Neural cell (in vitro differentiated cells): ENCODE measurements at regions not wholly inside any gene's neighbourhood (a gene's known extent, or its start where the extent isn't known, plus 50 kb on each side); places are given as distances from the start of the nearest gene placed in this dataset.

ENCODE experiments used
- H2AFZ ChIP-seq: fragments of 200-600, 300-800 bp; sonication (generic), shearing (Covaris generic); 2 replicates; pipeline ENCODE4 v1.6.0; 2014; ENCODE audit warnings: low read depth, mild to moderate bottlenecking, antibody characterized with exemption, low read length, moderate library complexity
- H3F3A ChIP-seq: fragments of 200-600 bp; shearing (Covaris generic); 2 replicates; pipeline ENCODE4 v1.6.1; 2016; ENCODE audit warnings: mild to moderate bottlenecking, moderate library complexity, mixed read lengths, antibody characterized with exemption, low read length; ENCODE audit not compliant: insufficient read depth, poor library complexity, severe bottlenecking
- H3K27ac ChIP-seq: fragments of 200-600, 300-800 bp; sonication (generic), shearing (Covaris generic); 2 replicates; pipeline ENCODE4 v1.5.1; 2014; ENCODE audit warnings: mild to moderate bottlenecking, low read length, moderate library complexity
- H3K27me3 ChIP-seq: fragments of 300-800, 200-600 bp; sonication (generic), shearing (Covaris generic); 2 replicates; pipeline ENCODE4 v1.6.0; 2014; ENCODE audit warnings: mild to moderate bottlenecking, low read depth, low read length, moderate library complexity; ENCODE audit not compliant: insufficient read depth
- H3K36me3 ChIP-seq: fragments of 300-800, 200-600 bp; sonication (generic), shearing (Covaris generic); 2 replicates; pipeline ENCODE4 v1.5.1; 2014; ENCODE audit warnings: mild to moderate bottlenecking, antibody characterized with exemption, low read length, moderate library complexity; ENCODE audit not compliant: insufficient read depth
- H3K4me2 ChIP-seq: fragments of 300-800, 200-600 bp; sonication (generic), shearing (Covaris generic); 2 replicates; pipeline ENCODE4 v1.6.0; 2014; ENCODE audit warnings: mild to moderate bottlenecking, low read length
- H3K4me3 ChIP-seq: fragments of 300-800, 200-600 bp; sonication (generic), shearing (Covaris generic); 2 replicates; pipeline ENCODE4 v1.5.1; 2014; ENCODE audit warnings: mild to moderate bottlenecking, low read length, moderate library complexity
- H3K79me2 ChIP-seq: fragments of 200-600 bp; shearing (Covaris generic); replicated peaks from 2 replicates; pipeline ENCODE4 v1.6.0; 2014; ENCODE audit warnings: mild to moderate bottlenecking, low read length, moderate library complexity; ENCODE audit not compliant: insufficient read depth
- H3K9ac ChIP-seq: fragments of 300-800, 200-600 bp; sonication (generic), shearing (Covaris generic); 2 replicates; pipeline ENCODE4 v1.6.1; 2016; ENCODE audit warnings: mild to moderate bottlenecking, low read length, mixed read lengths
- H3K9me2 ChIP-seq: fragments of 200-600 bp; shearing (Covaris generic); 2 replicates; pipeline ENCODE4 v1.6.1; 2016; ENCODE audit warnings: mild to moderate bottlenecking, low read length, mixed read lengths; ENCODE audit not compliant: insufficient read depth
- H3K9me3 ChIP-seq: fragments of 200-600, 300-800 bp; sonication (generic), shearing (Covaris generic); 2 replicates; pipeline ENCODE4 v1.6.1; 2016; ENCODE audit warnings: mild to moderate bottlenecking, mixed run types, low read length, moderate library complexity, mixed read lengths
- H4K20me1 ChIP-seq: fragments of 200-600 bp; shearing (Covaris generic); 2 replicates; pipeline ENCODE4 v1.6.1; 2016; ENCODE audit warnings: mild to moderate bottlenecking, mixed run types; ENCODE audit not compliant: insufficient read depth
- EP300 ChIP-seq: fragments of 450-650 bp; conservative IDR thresholded peaks from 2 replicates; pipeline ENCODE4 v1.6.1; 2014; ENCODE audit warnings: antibody characterized with exemption, mild to moderate bottlenecking, moderate library complexity; ENCODE audit not compliant: poor library complexity, severe bottlenecking
- EZH2 ChIP-seq: fragments of 200-600, 300-800 bp; shearing (Covaris generic), sonication (generic); IDR thresholded peaks from 2 replicates; pipeline ENCODE4 v1.6.1; 2014; ENCODE audit warnings: antibody characterized with exemption, low read length, borderline replicate concordance, mild to moderate bottlenecking; ENCODE audit not compliant: insufficient read depth, poor library complexity, severe bottlenecking
- MXI1 ChIP-seq: fragments of 450-650 bp; conservative IDR thresholded peaks from 2 replicates; pipeline ENCODE4 v1.6.1; 2014; ENCODE audit warnings: antibody characterized with exemption, mild to moderate bottlenecking; ENCODE audit not compliant: poor library complexity, severe bottlenecking
- POLR2AphosphoS5 ChIP-seq: IDR thresholded peaks from 2 replicates; pipeline ENCODE4 v1.6.1; 2012
- RAD21 ChIP-seq: fragments of 450-650 bp; conservative IDR thresholded peaks from 2 replicates; pipeline ENCODE4 v1.6.1; 2014; ENCODE audit warnings: antibody characterized with exemption, mild to moderate bottlenecking, moderate library complexity
- SMC3 ChIP-seq: fragments of 450-650 bp; conservative IDR thresholded peaks from 2 replicates; pipeline ENCODE4 v1.6.1; 2014; ENCODE audit warnings: antibody characterized with exemption, mild to moderate bottlenecking, moderate library complexity; ENCODE audit not compliant: poor library complexity
- TAF1 ChIP-seq: IDR thresholded peaks from 2 replicates; pipeline ENCODE4 v1.6.1; 2012; ENCODE audit warnings: low read depth
- TF ChIP-seq, protein P1 (sequence below): IDR thresholded peaks from 2 replicates; pipeline ENCODE4 v1.6.1; 2012; ENCODE audit warnings: borderline replicate concordance
- TF ChIP-seq, protein P2 (sequence below): fragments of 450-650 bp; IDR thresholded peaks from 2 replicates; pipeline ENCODE4 v1.5.1; 2014; ENCODE audit warnings: antibody characterized with exemption, mild to moderate bottlenecking, moderate library complexity; ENCODE audit not compliant: poor library complexity, severe bottlenecking

DNA sequence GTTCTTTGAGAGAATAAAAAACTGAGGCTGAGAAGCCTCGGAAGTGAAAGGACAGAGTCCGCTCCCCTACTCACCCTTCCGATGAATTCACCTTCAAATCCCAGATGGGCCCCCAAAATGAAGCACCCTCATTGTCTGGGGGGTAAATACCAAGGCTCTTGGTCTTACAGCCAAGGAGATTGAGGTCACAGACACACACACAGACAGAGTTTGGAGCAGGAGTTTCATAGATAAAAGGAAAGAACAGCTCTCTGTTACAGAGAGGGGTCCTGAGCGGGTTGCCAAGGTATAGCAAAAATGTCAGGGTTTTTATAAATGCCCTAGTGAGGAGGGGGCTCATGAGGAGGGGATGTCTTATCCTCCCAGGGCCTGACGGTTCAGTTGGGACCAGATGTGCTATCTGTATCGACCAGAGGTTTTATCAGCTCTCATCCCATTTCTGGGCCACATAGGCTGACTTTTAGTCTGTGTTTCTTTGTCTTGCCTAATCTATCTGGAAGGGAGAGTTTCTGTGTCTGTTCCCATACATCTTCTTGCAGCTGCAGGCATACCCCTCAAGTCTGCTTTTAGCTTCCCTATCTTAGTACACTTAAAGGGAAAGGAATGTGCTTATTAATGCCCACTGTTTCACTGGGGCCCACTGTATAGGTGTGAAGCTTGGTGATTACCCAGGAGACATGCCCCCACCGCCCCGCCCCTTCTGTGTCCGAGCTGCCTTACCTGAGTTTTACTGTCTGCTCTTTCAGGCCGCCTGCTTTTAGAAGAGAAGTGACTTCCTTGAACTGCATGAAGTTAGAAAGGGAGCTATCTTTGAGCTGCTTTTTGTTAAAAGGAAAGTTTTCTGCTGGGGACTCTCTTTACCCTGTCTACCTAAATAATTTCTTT, 66.8 kb upstream of the ATP11B start:
- no peak overlapping the region for H3K4me3 ChIP-seq

DNA sequence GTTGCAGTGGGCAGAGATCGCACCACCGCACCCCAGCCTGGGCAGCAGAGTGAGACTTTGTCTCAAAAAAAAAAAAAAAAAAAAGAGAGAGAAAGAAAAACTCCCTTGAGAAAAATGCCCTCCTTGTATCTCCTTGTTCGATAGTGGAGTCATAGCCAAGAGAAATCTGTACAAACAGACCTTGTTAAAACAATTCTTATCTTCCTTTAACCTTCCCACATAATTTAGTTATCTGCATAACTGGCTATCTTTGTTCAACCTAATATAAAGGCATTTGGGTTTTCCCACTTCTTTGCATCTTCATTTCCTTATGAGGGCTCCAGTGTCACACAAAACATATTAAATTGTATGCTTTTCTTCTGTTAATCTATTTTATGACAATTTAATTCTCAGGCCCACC, 65.1 kb upstream of the ATP11B start:
- no peak overlapping the region for H3K4me3 ChIP-seq
- no peaks in the 10 kb centered on the region for H3K9me2 ChIP-seq
- no peak overlapping the region for H3K4me2 ChIP-seq
- no peaks in the 10 kb centered on the region for H3K27me3 ChIP-seq
- H3K79me2 ChIP-seq = no peaks in the 10 kb centered on the region
- H3F3A ChIP-seq = no peaks in the 10 kb centered on the region
- no peak overlapping the region for H3K9ac ChIP-seq
- H3K36me3 ChIP-seq = no peaks in the 10 kb centered on the region
- no peak overlapping the region for H2AFZ ChIP-seq
- no peaks in the 10 kb centered on the region for H3K9me3 ChIP-seq
- H4K20me1 ChIP-seq = no peaks in the 10 kb centered on the region
- no peak overlapping the region for H3K27ac ChIP-seq
- TF ChIP-seq SMC3 = no peak

More for the DNA sequence above, 66.8 kb upstream of the ATP11B start:
- no peaks in the 10 kb centered on the region for H4K20me1 ChIP-seq
- no peaks in the 10 kb centered on the region for H3K79me2 ChIP-seq
- H3K4me2 ChIP-seq = no peak overlapping the region
- no peaks in the 10 kb centered on the region for H3F3A ChIP-seq
- H2AFZ ChIP-seq = no peak overlapping the region
- H3K9ac ChIP-seq = no peak overlapping the region
- no peaks in the 10 kb centered on the region for H3K9me3 ChIP-seq
- H3K36me3 ChIP-seq = no peaks in the 10 kb centered on the region
- H3K27ac ChIP-seq = no peak overlapping the region
- H3K9me2 ChIP-seq = no peaks in the 10 kb centered on the region
- no peaks in the 10 kb centered on the region for H3K27me3 ChIP-seq
- TF ChIP-seq RAD21 = no peak
- no peak for TF ChIP-seq TAF1
- TF ChIP-seq, protein P1, sequence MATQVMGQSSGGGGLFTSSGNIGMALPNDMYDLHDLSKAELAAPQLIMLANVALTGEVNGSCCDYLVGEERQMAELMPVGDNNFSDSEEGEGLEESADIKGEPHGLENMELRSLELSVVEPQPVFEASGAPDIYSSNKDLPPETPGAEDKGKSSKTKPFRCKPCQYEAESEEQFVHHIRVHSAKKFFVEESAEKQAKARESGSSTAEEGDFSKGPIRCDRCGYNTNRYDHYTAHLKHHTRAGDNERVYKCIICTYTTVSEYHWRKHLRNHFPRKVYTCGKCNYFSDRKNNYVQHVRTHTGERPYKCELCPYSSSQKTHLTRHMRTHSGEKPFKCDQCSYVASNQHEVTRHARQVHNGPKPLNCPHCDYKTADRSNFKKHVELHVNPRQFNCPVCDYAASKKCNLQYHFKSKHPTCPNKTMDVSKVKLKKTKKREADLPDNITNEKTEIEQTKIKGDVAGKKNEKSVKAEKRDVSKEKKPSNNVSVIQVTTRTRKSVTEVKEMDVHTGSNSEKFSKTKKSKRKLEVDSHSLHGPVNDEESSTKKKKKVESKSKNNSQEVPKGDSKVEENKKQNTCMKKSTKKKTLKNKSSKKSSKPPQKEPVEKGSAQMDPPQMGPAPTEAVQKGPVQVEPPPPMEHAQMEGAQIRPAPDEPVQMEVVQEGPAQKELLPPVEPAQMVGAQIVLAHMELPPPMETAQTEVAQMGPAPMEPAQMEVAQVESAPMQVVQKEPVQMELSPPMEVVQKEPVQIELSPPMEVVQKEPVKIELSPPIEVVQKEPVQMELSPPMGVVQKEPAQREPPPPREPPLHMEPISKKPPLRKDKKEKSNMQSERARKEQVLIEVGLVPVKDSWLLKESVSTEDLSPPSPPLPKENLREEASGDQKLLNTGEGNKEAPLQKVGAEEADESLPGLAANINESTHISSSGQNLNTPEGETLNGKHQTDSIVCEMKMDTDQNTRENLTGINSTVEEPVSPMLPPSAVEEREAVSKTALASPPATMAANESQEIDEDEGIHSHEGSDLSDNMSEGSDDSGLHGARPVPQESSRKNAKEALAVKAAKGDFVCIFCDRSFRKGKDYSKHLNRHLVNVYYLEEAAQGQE = no peak
- no peak for TF ChIP-seq POLR2AphosphoS5
- no peak for TF ChIP-seq EP300

DNA sequence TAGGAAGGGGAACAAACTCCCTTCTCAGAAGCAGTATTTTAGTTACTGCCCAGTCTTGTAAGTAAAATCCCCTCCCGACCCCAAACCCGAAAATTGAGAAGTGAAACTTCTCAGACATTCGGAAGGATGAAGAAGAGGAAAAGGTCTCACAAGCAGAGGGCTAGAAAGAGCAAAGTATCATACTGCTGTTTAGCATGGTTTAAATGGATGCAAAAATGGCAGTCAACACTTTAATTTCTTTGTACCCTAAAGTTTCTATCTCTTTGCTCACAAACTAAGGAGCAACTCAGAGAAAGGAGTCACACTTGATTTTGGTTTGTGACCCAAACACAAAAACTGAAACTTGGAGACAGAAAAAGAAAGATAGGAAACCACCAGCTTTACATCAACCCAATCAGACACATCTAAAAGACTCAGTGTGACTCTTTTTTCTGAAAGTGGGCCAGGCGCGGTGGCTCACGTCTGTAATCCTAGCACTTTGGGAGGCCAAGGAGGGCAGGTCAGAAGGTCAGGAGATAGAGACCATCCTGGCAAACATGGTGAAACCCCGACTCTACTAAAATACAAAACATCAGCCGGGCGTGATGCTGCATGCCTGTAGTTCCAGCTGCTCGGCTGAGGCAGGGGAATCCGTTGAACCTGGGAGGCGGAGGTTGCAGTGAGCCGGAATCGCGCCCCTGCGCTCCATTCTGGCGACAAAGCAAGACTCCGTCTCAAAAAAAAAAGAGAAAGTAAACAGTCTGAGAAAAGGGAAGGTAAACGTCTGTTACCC, 63.2 kb upstream of the ATP11B start:
- H3K27ac ChIP-seq = no peak overlapping the region
- H3K9ac ChIP-seq = no peak overlapping the region
- H3K9me3 ChIP-seq = no peaks in the 10 kb centered on the region
- no peak overlapping the region for H3K4me3 ChIP-seq
- no peaks in the 10 kb centered on the region for H3K9me2 ChIP-seq
- H3K27me3 ChIP-seq = no peaks in the 10 kb centered on the region
- H3K36me3 ChIP-seq = no peaks in the 10 kb centered on the region
- no peaks in the 10 kb centered on the region for H3F3A ChIP-seq
- H4K20me1 ChIP-seq = no peaks in the 10 kb centered on the region
- no peak overlapping the region for H2AFZ ChIP-seq
- TF ChIP-seq, protein P2, sequence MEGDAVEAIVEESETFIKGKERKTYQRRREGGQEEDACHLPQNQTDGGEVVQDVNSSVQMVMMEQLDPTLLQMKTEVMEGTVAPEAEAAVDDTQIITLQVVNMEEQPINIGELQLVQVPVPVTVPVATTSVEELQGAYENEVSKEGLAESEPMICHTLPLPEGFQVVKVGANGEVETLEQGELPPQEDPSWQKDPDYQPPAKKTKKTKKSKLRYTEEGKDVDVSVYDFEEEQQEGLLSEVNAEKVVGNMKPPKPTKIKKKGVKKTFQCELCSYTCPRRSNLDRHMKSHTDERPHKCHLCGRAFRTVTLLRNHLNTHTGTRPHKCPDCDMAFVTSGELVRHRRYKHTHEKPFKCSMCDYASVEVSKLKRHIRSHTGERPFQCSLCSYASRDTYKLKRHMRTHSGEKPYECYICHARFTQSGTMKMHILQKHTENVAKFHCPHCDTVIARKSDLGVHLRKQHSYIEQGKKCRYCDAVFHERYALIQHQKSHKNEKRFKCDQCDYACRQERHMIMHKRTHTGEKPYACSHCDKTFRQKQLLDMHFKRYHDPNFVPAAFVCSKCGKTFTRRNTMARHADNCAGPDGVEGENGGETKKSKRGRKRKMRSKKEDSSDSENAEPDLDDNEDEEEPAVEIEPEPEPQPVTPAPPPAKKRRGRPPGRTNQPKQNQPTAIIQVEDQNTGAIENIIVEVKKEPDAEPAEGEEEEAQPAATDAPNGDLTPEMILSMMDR = no peak
- TF ChIP-seq TAF1 (no peak), EP300 (no peak), POLR2AphosphoS5 (no peak), SMC3 (no peak), MXI1 (no peak), EZH2 (no peak), RAD21 (no peak)
- TF ChIP-seq, protein P1 = no peak
- H3K79me2 ChIP-seq = no peaks in the 10 kb centered on the region
- H3K4me2 ChIP-seq = no peak overlapping the region
